H1 (cell line): ENCODE measurements at regions not wholly inside any gene's neighbourhood (a gene's known extent, or its start where the extent isn't known, plus 50 kb on each side); places are given as distances from the start of the nearest gene placed in this dataset.

Experiments used
- GTF2F1 ChIP-seq: IDR thresholded peaks from 2 replicates; pipeline ENCODE4 v1.6.1; 2012; ENCODE audit warnings: low read depth, low read length, improper control_type of control experiment, borderline replicate concordance
- HDAC6 ChIP-seq: IDR thresholded peaks from one replicate; pipeline ENCODE4 v1.7.1; 2012; ENCODE audit warnings: low read depth, mild to moderate bottlenecking, inconsistent platforms, low read length, moderate library complexity
- PHF8 ChIP-seq: fragments of 200-600 bp; sonication (generic); conservative IDR thresholded peaks from 2 replicates; pipeline ENCODE4 v1.7.1; 2012; ENCODE audit warnings: low read depth, mild to moderate bottlenecking, inconsistent platforms, low read length, moderate library complexity
- RAD21 ChIP-seq, 2 experiments: IDR thresholded peaks in 1 of 2; conservative IDR thresholded peaks in 1 of 2; 2 replicates each; pipeline ENCODE4 v1.6.1; 2011; ENCODE audit warnings: low read depth in 2 of 2, low read length in 2 of 2, improper control_type of control experiment in 1 of 2, inconsistent platforms in 1 of 2, mild to moderate bottlenecking in 1 of 2, moderate library complexity in 1 of 2

DNA sequence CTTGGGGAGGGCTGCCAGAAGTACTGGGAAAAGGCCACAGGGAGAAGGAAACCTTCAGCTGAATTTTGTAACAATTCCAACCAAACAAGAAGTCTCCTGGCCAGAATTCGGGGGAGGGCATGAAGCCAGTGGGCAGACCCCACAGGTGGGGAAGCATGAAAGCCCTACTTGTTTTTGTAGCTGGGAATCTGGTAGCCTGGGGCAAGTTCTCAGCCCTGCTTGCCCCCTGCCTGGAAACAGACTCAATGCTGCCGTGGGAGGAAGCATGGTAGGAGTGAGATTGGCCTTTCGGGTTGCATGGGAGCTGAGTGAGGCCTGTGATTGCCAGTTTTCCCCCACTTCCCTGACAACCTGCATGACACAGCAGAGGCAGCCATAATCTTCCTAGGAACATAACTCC, 259.2 kb upstream of the RMST start (continued):
- TF ChIP-seq GTF2F1 (no peak), RAD21 (IDR thresholded peaks at IDR 0.05 in 1 of 2, conservative IDR thresholded peaks at IDR 0.05 in 1 of 2; ENCODE audit: low read depth in 2 of 2, low read length in 2 of 2) (no peak), HDAC6 (no peak), PHF8 (no peak)
